Dendritic cell treated with granulocyte-macrophage colony-stimulating factor and Interleukin-4, amounts not matched to agents 40 ng/mL and 50 ng/mL, for 4 days (primary cell): ENCODE measurements at regions not wholly inside any gene's neighbourhood (a gene's known extent, or its start where the extent isn't known, plus 50 kb on each side); places are given as distances from the start of the nearest gene placed in this dataset.

ENCODE experiments used
- H3K27ac Mint-ChIP-seq: one replicate; pipeline ENCODE4 v1.8.0; 2022; ENCODE audit warnings: mild to moderate bottlenecking, mixed read lengths
- H3K27me3 Mint-ChIP-seq: one replicate; pipeline ENCODE4 v1.8.0; 2022; ENCODE audit warnings: mild to moderate bottlenecking, mixed read lengths
- H3K36me3 Mint-ChIP-seq: one replicate; pipeline ENCODE4 v1.8.0; 2022; ENCODE audit warnings: low read depth, mixed read lengths
- H3K4me1 Mint-ChIP-seq: one replicate; pipeline ENCODE4 v1.8.0; 2022; ENCODE audit warnings: low read depth, mixed read lengths
- H3K4me3 Mint-ChIP-seq: one replicate; pipeline ENCODE4 v1.8.0; 2022; ENCODE audit warnings: mild to moderate bottlenecking, moderate library complexity, mixed read lengths
- H3K9me3 Mint-ChIP-seq: one replicate; pipeline ENCODE4 v1.8.0; 2022; ENCODE audit warnings: mixed read lengths
- intact Hi-C: fragments of 100-400 bp; cut with micrococcal nuclease; formaldehyde crosslinking; loops from one replicate; pipeline ENCODE4 v1.15.0; 2022

GRCh38 chr2:56534321-56534720 is 350.5 kb downstream of the CCDC85A start:
- H3K27me3 Mint-ChIP-seq: no peaks in the 10 kb centered on the region
- H3K27ac Mint-ChIP-seq: no peak overlapping the region
- no peaks in the 10 kb centered on the region for H3K9me3 Mint-ChIP-seq
- H3K36me3 Mint-ChIP-seq: no peaks in the 10 kb centered on the region
- intact Hi-C loops: no loop called here
- no peaks in the 10 kb centered on the region for H3K4me1 Mint-ChIP-seq
- H3K4me3 Mint-ChIP-seq: no peak overlapping the region

- H3K27ac Mint-ChIP-seq: no peak overlapping the region
- H3K36me3 Mint-ChIP-seq: no peaks in the 10 kb centered on the region
- no peaks in the 10 kb centered on the region for H3K9me3 Mint-ChIP-seq
These were observed 354.0 kb downstream of the CCDC85A start for GRCh38 chr2:56537756-56538155.

GRCh38 chr2:56539618-56540017 is 355.8 kb downstream of the CCDC85A start:
- Mint-ChIP-seq H3K36me3 (no peaks in the 10 kb centered on the region), H3K4me3 (no peak overlapping the region), H3K4me1 (no peaks in the 10 kb centered on the region), H3K27me3 (no peaks in the 10 kb centered on the region), H3K27ac (no peak overlapping the region), H3K9me3 (no peaks in the 10 kb centered on the region)
- intact Hi-C loops: no loop called here

More at GRCh38 chr2:56537756-56538155, 354.0 kb downstream of the CCDC85A start:
- Mint-ChIP-seq H3K4me1 (no peaks in the 10 kb centered on the region), H3K4me3 (no peak overlapping the region), H3K27me3 (no peaks in the 10 kb centered on the region)
- intact Hi-C loops: no loop called here

GRCh38 chr2:56540467-56540866 is 356.7 kb downstream of the CCDC85A start:
- no peaks in the 10 kb centered on the region for H3K36me3 Mint-ChIP-seq
- intact Hi-C loops: no loop called here

GRCh38 chr2:56540916-56541315 is 357.1 kb downstream of the CCDC85A start:
- no peaks in the 10 kb centered on the region for H3K9me3 Mint-ChIP-seq
- H3K27me3 Mint-ChIP-seq: no peaks in the 10 kb centered on the region
- no peak overlapping the region for H3K27ac Mint-ChIP-seq
- H3K4me1 Mint-ChIP-seq: no peaks in the 10 kb centered on the region
- H3K4me3 Mint-ChIP-seq: no peak overlapping the region
- no peaks in the 10 kb centered on the region for H3K36me3 Mint-ChIP-seq
- intact Hi-C loops: no loop called here

More at GRCh38 chr2:56540467-56540866, 356.7 kb downstream of the CCDC85A start:
- Mint-ChIP-seq H3K4me3 (no peak overlapping the region), H3K9me3 (no peaks in the 10 kb centered on the region), H3K4me1 (no peaks in the 10 kb centered on the region), H3K27ac (no peak overlapping the region), H3K27me3 (no peaks in the 10 kb centered on the region)

GRCh38 chr2:56542213-56542612 is 358.4 kb downstream of the CCDC85A start:
- intact Hi-C loops: no loop called here
- H3K27ac Mint-ChIP-seq: no peak overlapping the region
- no peaks in the 10 kb centered on the region for H3K9me3 Mint-ChIP-seq
- H3K27me3 Mint-ChIP-seq: no peaks in the 10 kb centered on the region
- no peaks in the 10 kb centered on the region for H3K36me3 Mint-ChIP-seq
- no peaks in the 10 kb centered on the region for H3K4me1 Mint-ChIP-seq
- H3K4me3 Mint-ChIP-seq: no peak overlapping the region

- Mint-ChIP-seq H3K4me3 (no peak overlapping the region), H3K27ac (no peak overlapping the region)
These were observed 381.4 kb downstream of the CCDC85A start for GRCh38 chr2:56565143-56565542.

GRCh38 chr2:56571074-56571473 is 387.3 kb downstream of the CCDC85A start:
- Mint-ChIP-seq H3K36me3 (no peaks in the 10 kb centered on the region), H3K27me3 (no peaks in the 10 kb centered on the region), H3K4me3 (no peak overlapping the region), H3K9me3 (peaks cover 29% of the 10 kb centered on the region), H3K27ac (no peak overlapping the region), H3K4me1 (no peaks in the 10 kb centered on the region)
- intact Hi-C loops: no loop called here

More at GRCh38 chr2:56565143-56565542, 381.4 kb downstream of the CCDC85A start:
- peaks cover 8% of the 10 kb centered on the region for H3K9me3 Mint-ChIP-seq
- H3K4me1 Mint-ChIP-seq: no peaks in the 10 kb centered on the region
- intact Hi-C loops: no loop called here
- H3K36me3 Mint-ChIP-seq: no peaks in the 10 kb centered on the region
- no peaks in the 10 kb centered on the region for H3K27me3 Mint-ChIP-seq

GRCh38 chr2:56576001-56576400 is 392.2 kb downstream of the CCDC85A start:
- no peaks in the 10 kb centered on the region for H3K4me1 Mint-ChIP-seq
- peaks cover 48% of the 10 kb centered on the region for H3K9me3 Mint-ChIP-seq
- intact Hi-C loops: no loop called here
- no peaks in the 10 kb centered on the region for H3K36me3 Mint-ChIP-seq
- no peaks in the 10 kb centered on the region for H3K27me3 Mint-ChIP-seq
- H3K27ac Mint-ChIP-seq: no peak overlapping the region
- no peak overlapping the region for H3K4me3 Mint-ChIP-seq

- Mint-ChIP-seq H3K9me3 (peaks cover 21% of the 10 kb centered on the region), H3K4me3 (no peak overlapping the region), H3K4me1 (no peaks in the 10 kb centered on the region), H3K27ac (no peak overlapping the region), H3K36me3 (no peaks in the 10 kb centered on the region), H3K27me3 (no peaks in the 10 kb centered on the region)
- intact Hi-C loops: no loop called here
These were observed 396.5 kb downstream of the CCDC85A start for GRCh38 chr2:56580242-56580641.

GRCh38 chr2:56582570-56582969 is 398.8 kb downstream of the CCDC85A start:
- Mint-ChIP-seq H3K36me3 (no peaks in the 10 kb centered on the region), H3K4me3 (no peak overlapping the region), H3K4me1 (no peaks in the 10 kb centered on the region), H3K27me3 (no peaks in the 10 kb centered on the region), H3K27ac (no peak overlapping the region), H3K9me3 (peaks cover 12% of the 10 kb centered on the region)
- intact Hi-C loops: no loop called here

- intact Hi-C loops: no loop called here
- no peak overlapping the region for H3K27ac Mint-ChIP-seq
- H3K4me1 Mint-ChIP-seq: no peaks in the 10 kb centered on the region
- no peaks in the 10 kb centered on the region for H3K27me3 Mint-ChIP-seq
- no peaks in the 10 kb centered on the region for H3K36me3 Mint-ChIP-seq
- peaks cover 12% of the 10 kb centered on the region for H3K9me3 Mint-ChIP-seq
- no peak overlapping the region for H3K4me3 Mint-ChIP-seq
These were observed 400.1 kb downstream of the CCDC85A start for GRCh38 chr2:56583796-56584315.

GRCh38 chr2:56587456-56587855 is 403.7 kb downstream of the CCDC85A start:
- intact Hi-C loops: no loop called here
- H3K27me3 Mint-ChIP-seq: no peaks in the 10 kb centered on the region
- H3K9me3 Mint-ChIP-seq: no peaks in the 10 kb centered on the region
- H3K36me3 Mint-ChIP-seq: no peaks in the 10 kb centered on the region
- H3K4me1 Mint-ChIP-seq: no peaks in the 10 kb centered on the region
- H3K4me3 Mint-ChIP-seq: no peak overlapping the region
- H3K27ac Mint-ChIP-seq: no peak overlapping the region

- H3K4me3 Mint-ChIP-seq: no peak overlapping the region
- H3K9me3 Mint-ChIP-seq: no peaks in the 10 kb centered on the region
- no peaks in the 10 kb centered on the region for H3K27me3 Mint-ChIP-seq
- H3K27ac Mint-ChIP-seq: no peak overlapping the region
- no peaks in the 10 kb centered on the region for H3K4me1 Mint-ChIP-seq
- no peaks in the 10 kb centered on the region for H3K36me3 Mint-ChIP-seq
- intact Hi-C loops: no loop called here
These were observed 405.4 kb downstream of the CCDC85A start for GRCh38 chr2:56589194-56589593.

- intact Hi-C loops: no loop called here
- Mint-ChIP-seq H3K9me3 (no peaks in the 10 kb centered on the region), H3K4me1 (no peaks in the 10 kb centered on the region), H3K4me3 (no peak overlapping the region), H3K36me3 (no peaks in the 10 kb centered on the region), H3K27me3 (no peaks in the 10 kb centered on the region), H3K27ac (no peak overlapping the region)
These were observed 406.0 kb downstream of the CCDC85A start for GRCh38 chr2:56589835-56590234.
